K562 (cell line): ENCODE measurements at regions not wholly inside any gene's neighbourhood (a gene's known extent, or its start where the extent isn't known, plus 50 kb on each side); places are given as distances from the start of the nearest gene placed in this dataset.

Experiments used
- ATAC-seq: fragments of 200-7000 bp; cut with Tn5 transposase; 3 replicates; pipeline ENCODE4 v1.9.1; 2020; ENCODE audit warnings: moderate library complexity
- BruUV-seq: library from RNA; stranded (reverse); fragments of 400-500 nt; replicated peaks from 2 replicates; lab custom pipeline; 2021; lab: Mats Ljungman, UMichigan
- CTCF ChIA-PET: fragments of 300-600 bp; formaldehyde crosslinking; extraction: SDS; loops from one replicate; lab custom pipeline; 2021; ENCODE audit warnings: low intra/inter-chr PET ratio; lab: Yijun Ruan, JAX
- POLR2A ChIA-PET: fragments of 300-600, 350-650 bp; sonication (Branson Sonifier 250); formaldehyde crosslinking; extraction: SDS; loops from one replicate; lab custom pipeline; 2021; ENCODE audit warnings: antibody characterized with exemption, inconsistent platforms; lab: Yijun Ruan, JAX
- DNase-seq, 4 experiments: peaks; one replicate each; pipeline versions ENCODE4 v3.0.0 to v3.0.0-alpha.2; 2011 to 2018; ENCODE audit warnings: low spot score in 3 of 4, mixed read lengths in 3 of 4; ENCODE audit errors: extremely low read depth in 1 of 4
- FAIRE-seq: peaks from 2 replicates; lab custom pipeline; 2011; peaks lifted over from hg19 to GRCh38; lab: Jason Lieb, UNC
- H2AFZ ChIP-seq: 2 replicates; pipeline ENCODE4 v1.6.0; 2011; ENCODE audit warnings: low read depth, low read length, control low read depth, inconsistent platforms
- H3K27ac ChIP-seq: fragments of 200-600 bp; 3 replicates; pipeline ENCODE4 v1.8.0; 2011; ENCODE audit warnings: low read depth, mild to moderate bottlenecking, control low read depth, inconsistent platforms, low read length, moderate library complexity, mixed read lengths; ENCODE audit errors: extremely low read depth
- H3K27me3 ChIP-seq, 2 experiments: fragments of 300-600 bp in 1 of 2; 2 replicates in 1 of 2; 3 replicates in 1 of 2; pipeline versions ENCODE4 v1.6.0 to v1.8.0; 2011; ENCODE audit warnings: inconsistent platforms in 2 of 2, low read length in 2 of 2, mild to moderate bottlenecking in 1 of 2, mixed read lengths in 1 of 2, moderate library complexity in 1 of 2; ENCODE audit not compliant: control insufficient read depth in 2 of 2, insufficient read depth in 2 of 2
- H3K36me3 ChIP-seq: fragments of 300-600 bp; 3 replicates; pipeline ENCODE4 v1.8.0; 2011; ENCODE audit warnings: mild to moderate bottlenecking, low read length, inconsistent platforms; ENCODE audit not compliant: control insufficient read depth, insufficient read depth
- H3K4me1 ChIP-seq, 2 experiments: fragments of 200-600 bp in 1 of 2; replicated peaks in 1 of 2; 2 replicates in 1 of 2; 3 replicates in 1 of 2; pipeline versions ENCODE4 v1.5.1 to v1.8.0; 2011; ENCODE audit warnings: inconsistent platforms in 2 of 2, low read length in 2 of 2, mild to moderate bottlenecking in 1 of 2, mixed read lengths in 1 of 2, moderate library complexity in 1 of 2; ENCODE audit not compliant: control insufficient read depth in 2 of 2, insufficient read depth in 2 of 2
- H3K4me2 ChIP-seq: 2 replicates; pipeline ENCODE4 v1.6.1; 2011; ENCODE audit warnings: low read length, control low read depth, inconsistent platforms, mixed read lengths; ENCODE audit not compliant: insufficient read depth
- H3K4me3 ChIP-seq: fragments of 200-600 bp; sonication (generic), shearing (Covaris generic); 2 replicates; pipeline ENCODE4 v1.5.1; 2016; ENCODE audit warnings: control low read depth, inconsistent platforms
- H3K79me2 ChIP-seq: fragments of 200-600 bp; 3 replicates; pipeline ENCODE4 v1.8.0; 2011; ENCODE audit warnings: low read length, inconsistent platforms; ENCODE audit not compliant: control insufficient read depth, insufficient read depth
- H3K9ac ChIP-seq, 2 experiments: 2 replicates each; pipeline versions ENCODE4 v1.6.0 to v1.6.1; 2011; ENCODE audit warnings: low read depth in 2 of 2, low read length in 2 of 2, control low read depth in 1 of 2, inconsistent platforms in 1 of 2, mild to moderate bottlenecking in 1 of 2, mixed read lengths in 1 of 2; ENCODE audit not compliant: insufficient read depth in 1 of 2
- H3K9me1 ChIP-seq: one replicate; pipeline ENCODE4 v1.6.0; 2011; ENCODE audit warnings: inconsistent platforms, mild to moderate bottlenecking, low read length, moderate library complexity; ENCODE audit not compliant: control insufficient read depth, insufficient read depth
- H3K9me3 ChIP-seq: replicated peaks from 2 replicates; pipeline ENCODE4 v1.5.1; 2011; ENCODE audit warnings: low read depth, low read length, inconsistent platforms; ENCODE audit not compliant: control insufficient read depth, insufficient read depth
- H4K20me1 ChIP-seq: replicated peaks from 2 replicates; pipeline ENCODE4 v1.6.1; 2011; ENCODE audit warnings: low read length, inconsistent platforms, mixed read lengths; ENCODE audit not compliant: control insufficient read depth, insufficient read depth
- BDP1 ChIP-seq: IDR thresholded peaks from 3 replicates; pipeline ENCODE4 v1.6.1; 2011; ENCODE audit not compliant: insufficient read length, insufficient read depth
- CBX8 ChIP-seq: fragments of 200-600 bp; sonication (generic); IDR thresholded peaks from 2 replicates; pipeline ENCODE4 v1.6.1; 2012; ENCODE audit warnings: borderline replicate concordance, mixed run types, low read depth, mild to moderate bottlenecking, moderate library complexity, mixed read lengths, low read length, control low read depth, inconsistent platforms; ENCODE audit not compliant: poor library complexity, severe bottlenecking; ENCODE audit errors: extremely low read depth
- TBL1XR1 ChIP-seq, 2 experiments: IDR thresholded peaks; 2 replicates each; pipeline ENCODE4 v1.6.1; 2012; ENCODE audit warnings: improper control_type of control experiment in 2 of 2, low read length in 2 of 2, mild to moderate bottlenecking in 1 of 2
- VEZF1 ChIP-seq: fragments of 200-800 bp; sonication (Bioruptor generic); IDR thresholded peaks from 2 replicates; pipeline ENCODE4 v1.6.1; 2017; ENCODE audit warnings: missing genetic modification characterization, missing compliant biosample characterization
- YY1 ChIP-seq, 3 experiments: IDR thresholded peaks; 2 replicates each; pipeline ENCODE4 v1.6.1; 2011; ENCODE audit warnings: low read length in 2 of 3, mild to moderate bottlenecking in 2 of 3, moderate library complexity in 2 of 3, borderline replicate concordance in 1 of 3, control low read depth in 1 of 3, low read depth in 1 of 3; ENCODE audit not compliant: insufficient read depth in 3 of 3, insufficient replicate concordance in 2 of 3, control insufficient read depth in 1 of 3, insufficient read length in 1 of 3; ENCODE audit errors: extremely low read depth in 1 of 3
- ZBTB7A ChIP-seq: IDR thresholded peaks from 2 replicates; pipeline ENCODE4 v1.6.1; 2011; ENCODE audit warnings: low read depth, mild to moderate bottlenecking, low read length, moderate library complexity, borderline replicate concordance; ENCODE audit not compliant: control insufficient read depth
- ZHX1 ChIP-seq: fragments of 150-350 bp; conservative IDR thresholded peaks from 2 replicates; pipeline ENCODE4 v1.6.1; 2014; ENCODE audit warnings: low read length
- ZNF277 ChIP-seq: fragments of 250-450 bp; sonication (Bioruptor Pico); IDR thresholded peaks from 2 replicates; pipeline ENCODE4 v1.8.0; 2022; ENCODE audit warnings: inconsistent platforms, mild to moderate bottlenecking, moderate library complexity, borderline replicate concordance
- ZNF408 ChIP-seq: fragments of 250-450 bp; sonication (Bioruptor Pico); IDR thresholded peaks from 2 replicates; pipeline ENCODE4 v1.4.0; 2020; ENCODE audit warnings: low read depth, mild to moderate bottlenecking, moderate library complexity
- ZNF717 ChIP-seq: fragments of 250-450 bp; sonication (Bioruptor Pico); IDR thresholded peaks from 2 replicates; pipeline ENCODE4 v1.5.0; 2021
- WGBS: fragments of 100-300 bp; shearing (Covaris generic); methylation state at CpG from one replicate; pipeline ENCODE4 v1.1.6; 2016; ENCODE audit warnings: low coverage, mixed read lengths; ENCODE audit not compliant: insufficient coverage; ENCODE audit errors: missing lambda C conversion rate; 5-methylcytosine and 5-hydroxymethylcytosine counted together
- in situ Hi-C: fragments of 300-500 bp; cut with MboI; formaldehyde crosslinking; loops from 4 replicates; pipeline ENCODE4 v1.15.0; 2018; ENCODE audit warnings: inconsistent platforms, mixed read lengths
- intact Hi-C: fragments of 100-400 bp; cut with micrococcal nuclease; formaldehyde crosslinking; loops from 2 replicates; pipeline ENCODE4 v1.14.2; 2022

DNA sequence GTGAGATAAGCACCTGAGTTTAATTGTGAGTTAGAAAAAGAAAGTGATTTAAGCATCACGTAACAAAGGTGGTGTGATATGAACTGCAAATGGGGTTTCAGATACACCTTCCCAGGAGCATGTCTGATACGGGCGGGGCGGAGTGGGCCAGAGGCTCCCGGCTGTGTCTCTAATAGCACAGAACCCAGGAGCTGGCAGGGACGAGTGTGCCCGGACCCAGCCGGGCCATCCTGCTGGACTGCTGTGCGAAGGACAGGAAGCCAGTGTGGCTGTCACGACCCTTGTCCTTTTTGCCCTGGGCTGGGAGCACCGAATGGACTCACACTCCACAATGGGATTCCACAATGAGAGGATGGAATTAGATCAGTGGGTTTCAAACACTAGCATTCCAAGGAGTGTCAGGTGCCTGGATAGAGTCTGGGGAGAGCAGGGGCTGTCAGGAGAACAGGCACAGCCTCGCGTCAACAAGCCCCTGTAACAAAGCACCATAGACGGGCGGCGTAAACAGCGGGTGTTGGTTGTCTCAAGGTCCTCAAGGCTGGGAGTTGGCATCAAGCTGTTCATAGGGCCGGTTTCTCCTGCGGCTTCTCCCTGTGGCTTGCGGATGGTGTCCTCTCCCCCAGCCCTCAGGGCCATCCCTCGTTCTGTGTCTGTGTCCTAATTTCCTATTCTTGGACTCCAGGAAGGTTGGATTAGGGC, 242.6 kb upstream of the PITRM1 start (continued):
- TF ChIP-seq YY1 (IDR thresholded peaks at IDR 0.05; ENCODE audit: borderline replicate concordance in 1 of 3, control insufficient read depth in 1 of 3, extremely low read depth in 1 of 3, insufficient read depth in 3 of 3, insufficient read length in 1 of 3, insufficient replicate concordance in 2 of 3, low read depth in 1 of 3, low read length in 2 of 3) (no peak), CBX8 (no peak), ZHX1 (no peak), BDP1 (no peak), ZNF717 (CRISPR knock-in tag) (no peak)

- ChIA-PET CTCF (no interaction called here), POLR2A (no interaction called here)
- Histone ChIP-seq H3K27me3 (peaks cover 0 to 30% of the 10 kb centered on the region in 2 experiments; a peak in 3 of 5 replicates), H3K27ac (no peak overlapping the region), H3K9me1 (no peaks in the 10 kb centered on the region), H2AFZ (no peak overlapping the region), H3K79me2 (no peaks in the 10 kb centered on the region), H3K9ac (no peak overlapping the region), H3K36me3 (no peaks in the 10 kb centered on the region), H3K9me3 (no peaks in the 10 kb centered on the region), H3K4me1 (no peaks in the 10 kb centered on the region), H3K4me2 (no peak overlapping the region), H4K20me1 (0 out of 2 replicates have a peak, but pooled peaks cover 4% of the 10 kb centered on the region), H3K4me3 (no peak overlapping the region)
- no TSS peak for BruUV-seq
- TF ChIP-seq ZNF277 (CRISPR knock-in tag) (no peak), ZBTB7A (no peak), TBL1XR1 (IDR thresholded peaks at IDR 0.05; ENCODE audit: low read length in 2 of 2) (no peak), ZNF408 (CRISPR knock-in tag) (no peak), VEZF1 (CRISPR knock-in tag) (no peak)
- in situ Hi-C loops = no loop called here
- intact Hi-C loops = no loop called here
- DNase-seq (no peak), FAIRE-seq (no peak), ATAC-seq (no peak)
- WGBS = 23% methylated on average over 10 of the region's 10 CpGs
Measured at GRCh38 chr10:3414667-3415023, 242.1 kb upstream of the PITRM1 start.
